IMR-90 (cell line): ENCODE measurements at regions not wholly inside any gene's neighbourhood (a gene's known extent, or its start where the extent isn't known, plus 50 kb on each side); places are given as distances from the start of the nearest gene placed in this dataset.

Source experiments
- ATAC-seq: fragments of 200-7000 bp; cut with Tn5 transposase; 2 replicates; pipeline ENCODE4 v1.9.1; 2020; ENCODE audit warnings: low read depth, mild to moderate bottlenecking, moderate library complexity
- BruUV-seq: library from RNA; stranded (reverse); fragments of 400-500 nt; replicated peaks from 2 replicates; lab custom pipeline; 2021; lab: Mats Ljungman, UMichigan
- CTCF ChIA-PET: fragments of 300-600 bp; formaldehyde crosslinking; extraction: SDS; loops from one replicate; lab custom pipeline; 2021; ENCODE audit warnings: antibody characterized with exemption; lab: Yijun Ruan, JAX
- POLR2A ChIA-PET: fragments of 300-600 bp; sonication (Branson Sonifier 250); formaldehyde crosslinking; loops from one replicate; lab custom pipeline; 2022; ENCODE audit warnings: antibody characterized with exemption; ENCODE audit not compliant: unreplicated experiment; lab: Charles Lee
- DNase-seq: peaks from one replicate; pipeline ENCODE4 v3.0.0; 2013
- H2AFZ ChIP-seq: replicated peaks from 2 replicates; pipeline ENCODE3; 2013; ENCODE audit warnings: low read length, mild to moderate bottlenecking; ENCODE audit not compliant: poor library complexity
- H2AK5ac ChIP-seq: 2 replicates; pipeline ENCODE4 v1.6.1; 2013; ENCODE audit warnings: low read depth, low read length, inconsistent platforms
- H2AK9ac ChIP-seq: replicated peaks from 2 replicates; pipeline ENCODE3; 2013; ENCODE audit warnings: mild to moderate bottlenecking, low read depth, low read length, moderate library complexity; ENCODE audit not compliant: poor library complexity
- H2BK120ac ChIP-seq: 2 replicates; pipeline ENCODE4 v1.6.1; 2013; ENCODE audit warnings: low read depth, low read length, inconsistent platforms
- H2BK15ac ChIP-seq: 3 replicates; pipeline ENCODE4 v1.6.1; 2013; ENCODE audit warnings: low read depth, low read length, inconsistent platforms
- H2BK20ac ChIP-seq: 2 replicates; pipeline ENCODE4 v1.6.1; 2013; ENCODE audit warnings: low read depth, mild to moderate bottlenecking, inconsistent platforms, low read length, moderate library complexity
- H2BK5ac ChIP-seq: 2 replicates; pipeline ENCODE4 v1.6.1; 2013; ENCODE audit warnings: mild to moderate bottlenecking, low read depth, low read length, inconsistent platforms; ENCODE audit not compliant: poor library complexity, severe bottlenecking
- H3K14ac ChIP-seq: replicated peaks from 2 replicates; pipeline ENCODE4 v1.6.1; 2013; ENCODE audit warnings: low read depth, low read length, inconsistent platforms
- H3K18ac ChIP-seq: 2 replicates; pipeline ENCODE4 v1.6.1; 2013; ENCODE audit warnings: low read depth, low read length, control low read depth
- H3K23ac ChIP-seq: 2 replicates; pipeline ENCODE4 v1.6.1; 2013; ENCODE audit warnings: low read depth, low read length, inconsistent platforms
- H3K27ac ChIP-seq: 2 replicates; pipeline ENCODE4 v1.5.1; 2013; ENCODE audit warnings: mild to moderate bottlenecking, control low read depth, low read length; ENCODE audit not compliant: insufficient read depth
- H3K27me3 ChIP-seq: 2 replicates; pipeline ENCODE4 v1.6.1; 2013; ENCODE audit warnings: low read length; ENCODE audit not compliant: control insufficient read depth, insufficient read depth
- H3K36me3 ChIP-seq: 2 replicates; pipeline ENCODE4 v1.6.1; 2013; ENCODE audit warnings: low read length, mixed read lengths; ENCODE audit not compliant: control insufficient read depth, insufficient read depth
- H3K4ac ChIP-seq: 2 replicates; pipeline ENCODE4 v1.6.1; 2013; ENCODE audit warnings: low read depth, low read length, inconsistent platforms
- H3K4me1 ChIP-seq: 2 replicates; pipeline ENCODE4 v1.6.1; 2013; ENCODE audit warnings: low read length, mixed read lengths; ENCODE audit not compliant: control insufficient read depth, insufficient read depth
- H3K4me2 ChIP-seq: 2 replicates; pipeline ENCODE4 v1.6.1; 2013; ENCODE audit warnings: low read depth, mild to moderate bottlenecking, control low read depth, low read length, moderate library complexity
- H3K4me3 ChIP-seq: 2 replicates; pipeline ENCODE4 v1.5.1; 2013; ENCODE audit warnings: low read depth, mild to moderate bottlenecking, control low read depth, low read length, moderate library complexity; ENCODE audit not compliant: insufficient read depth
- H3K56ac ChIP-seq: 2 replicates; pipeline ENCODE4 v1.6.1; 2013; ENCODE audit warnings: low read length, inconsistent platforms; ENCODE audit not compliant: insufficient read depth; ENCODE audit errors: extremely low read depth
- H3K79me1 ChIP-seq, 2 experiments: 2 replicates each; pipeline ENCODE4 v1.6.1; 2013; ENCODE audit warnings: low read length in 2 of 2, inconsistent platforms in 1 of 2, low read depth in 1 of 2
- H3K9ac ChIP-seq: 2 replicates; pipeline ENCODE4 v1.6.1; 2013; ENCODE audit warnings: low read depth, low read length, control low read depth
- H3K9me1 ChIP-seq: 2 replicates; pipeline ENCODE4 v1.6.1; 2013; ENCODE audit warnings: low read length, inconsistent platforms; ENCODE audit not compliant: insufficient read depth
- H3K9me3 ChIP-seq: 2 replicates; pipeline ENCODE4 v1.6.1; 2013; ENCODE audit warnings: low read length; ENCODE audit not compliant: control insufficient read depth, insufficient read depth
- H4K20me1 ChIP-seq: 2 replicates; pipeline ENCODE4 v1.6.1; 2013; ENCODE audit warnings: low read length, inconsistent platforms; ENCODE audit not compliant: insufficient read depth
- H4K5ac ChIP-seq: 2 replicates; pipeline ENCODE4 v1.6.1; 2013; ENCODE audit warnings: mild to moderate bottlenecking, low read depth, low read length, control low read depth
- H4K8ac ChIP-seq, 2 experiments: 2 replicates each; pipeline ENCODE4 v1.6.1; 2013; ENCODE audit warnings: low read depth in 2 of 2, low read length in 2 of 2, control low read depth in 1 of 2, inconsistent platforms in 1 of 2
- H4K91ac ChIP-seq: 2 replicates; pipeline ENCODE4 v1.6.1; 2013; ENCODE audit warnings: low read depth, low read length, inconsistent platforms; ENCODE audit not compliant: insufficient read depth
- BHLHE40 ChIP-seq: fragments of 150-350 bp; IDR thresholded peaks from 2 replicates; pipeline ENCODE4 v1.6.1; 2016; ENCODE audit warnings: mild to moderate bottlenecking, low read depth, low read length
- CEBPB ChIP-seq: IDR thresholded peaks from 2 replicates; pipeline ENCODE4 v1.6.1; 2012; ENCODE audit warnings: low read depth, low read length, improper control_type of control experiment
- CHD1 ChIP-seq: IDR thresholded peaks from 2 replicates; pipeline ENCODE4 v1.6.1; 2012; ENCODE audit warnings: low read depth, low read length, improper control_type of control experiment
- FOS ChIP-seq: fragments of 150-350 bp; IDR thresholded peaks from 2 replicates; pipeline ENCODE4 v1.6.1; 2016; ENCODE audit warnings: low read depth, low read length
- MAFK ChIP-seq: IDR thresholded peaks from 2 replicates; pipeline ENCODE4 v1.6.1; 2012; ENCODE audit warnings: low read depth, low read length, improper control_type of control experiment
- MXI1 ChIP-seq: IDR thresholded peaks from 2 replicates; pipeline ENCODE4 v1.6.1; 2012; ENCODE audit warnings: low read depth, mild to moderate bottlenecking, low read length, moderate library complexity, borderline replicate concordance
- NFE2L2 ChIP-seq: fragments of 150-350 bp; IDR thresholded peaks from 2 replicates; pipeline ENCODE4 v1.6.1; 2016; ENCODE audit warnings: low read depth, mild to moderate bottlenecking, low read length
- POLR2A ChIP-seq: IDR thresholded peaks from 2 replicates; pipeline ENCODE4 v1.6.1; 2012; ENCODE audit warnings: mild to moderate bottlenecking, low read depth, low read length
- RCOR1 ChIP-seq: IDR thresholded peaks from 2 replicates; pipeline ENCODE4 v1.6.1; 2012; ENCODE audit warnings: mild to moderate bottlenecking, low read length, improper control_type of control experiment; ENCODE audit not compliant: insufficient replicate concordance
- RFX5 ChIP-seq: IDR thresholded peaks from 2 replicates; pipeline ENCODE4 v1.8.0; 2012; ENCODE audit warnings: low read depth, mild to moderate bottlenecking, low read length, moderate library complexity
- SMC3 ChIP-seq: fragments of 150-350 bp; IDR thresholded peaks from 2 replicates; pipeline ENCODE4 v1.6.1; 2016; ENCODE audit warnings: low read depth, mild to moderate bottlenecking, antibody characterized with exemption, low read length, moderate library complexity
- USF2 ChIP-seq: fragments of 150-350 bp; IDR thresholded peaks from 2 replicates; pipeline ENCODE4 v1.6.1; 2017; ENCODE audit warnings: mild to moderate bottlenecking, antibody characterized with exemption, low read length, low read depth
- WGBS, 2 experiments: methylation state at CpG; one replicate each; pipeline versions ENCODE4 v1.1.5 to v1.1.7; 2013; ENCODE audit warnings: missing lambda C conversion rate in 2 of 2; ENCODE audit not compliant: insufficient read length in 1 of 2; ENCODE audit errors: extremely low coverage in 2 of 2; 5-methylcytosine and 5-hydroxymethylcytosine counted together
- dilution Hi-C: fragments of 300-500 bp; cut with HindIII; formaldehyde crosslinking; loops from one replicate; pipeline ENCODE4 v1.14.3; 2018; ENCODE audit warnings: low sequenced_read_pairs; ENCODE audit not compliant: unreplicated experiment
- in situ Hi-C: fragments of 300-500 bp; cut with MboI; formaldehyde crosslinking; loops from 3 replicates; pipeline ENCODE4 v1.14.3; 2019; ENCODE audit warnings: low sequenced_read_pairs, inconsistent platforms, mixed read lengths
- intact Hi-C: fragments of 100-400 bp; cut with micrococcal nuclease; formaldehyde crosslinking; loops from 2 replicates; pipeline ENCODE4 v1.10.0; 2022
- TF ChIP-seq, protein P1 (sequence below): conservative IDR thresholded peaks from 2 replicates; pipeline ENCODE4 v1.5.1; 2012; ENCODE audit warnings: mild to moderate bottlenecking, low read depth, low read length, improper control_type of control experiment

DNA sequence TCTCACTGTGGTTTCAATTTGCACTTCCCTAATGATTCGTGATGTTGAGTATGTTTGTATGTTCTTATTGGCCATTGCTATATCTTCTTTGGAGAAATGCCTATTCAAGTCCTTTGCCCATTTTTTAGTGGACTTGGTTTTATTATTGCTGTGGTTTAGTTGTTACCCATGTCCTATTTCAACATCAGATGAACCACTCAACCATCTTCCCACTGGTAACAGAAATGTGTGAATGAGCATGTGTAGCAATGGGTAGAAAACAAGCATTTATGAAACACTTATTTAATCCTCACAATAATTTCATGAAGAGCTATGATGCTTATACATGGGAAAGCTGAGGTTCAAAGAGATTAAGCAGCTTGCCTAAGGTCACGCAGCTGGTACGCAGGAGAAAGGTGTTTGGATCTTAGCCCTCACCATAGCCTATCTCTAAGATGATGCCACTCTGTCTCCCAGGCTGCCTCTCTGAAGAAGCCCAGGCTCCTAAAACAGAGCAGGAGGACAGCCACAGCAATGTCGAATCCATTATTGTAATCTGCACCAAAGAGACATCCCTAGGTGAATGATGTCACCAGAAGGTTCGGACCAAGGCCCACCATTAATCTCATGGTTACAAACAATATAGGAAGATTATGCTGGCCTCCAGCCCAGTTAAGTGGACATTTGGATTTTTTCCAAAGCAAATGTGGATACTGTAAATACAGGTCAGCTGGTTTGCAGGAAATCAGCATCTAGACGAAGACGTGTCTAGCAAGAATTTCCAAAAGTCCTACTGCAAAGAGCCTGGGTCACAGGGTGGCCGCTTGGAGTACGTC is 447.6 kb upstream of the ZMIZ1 start (continued):
- no peak for TF ChIP-seq MAFK

DNA sequence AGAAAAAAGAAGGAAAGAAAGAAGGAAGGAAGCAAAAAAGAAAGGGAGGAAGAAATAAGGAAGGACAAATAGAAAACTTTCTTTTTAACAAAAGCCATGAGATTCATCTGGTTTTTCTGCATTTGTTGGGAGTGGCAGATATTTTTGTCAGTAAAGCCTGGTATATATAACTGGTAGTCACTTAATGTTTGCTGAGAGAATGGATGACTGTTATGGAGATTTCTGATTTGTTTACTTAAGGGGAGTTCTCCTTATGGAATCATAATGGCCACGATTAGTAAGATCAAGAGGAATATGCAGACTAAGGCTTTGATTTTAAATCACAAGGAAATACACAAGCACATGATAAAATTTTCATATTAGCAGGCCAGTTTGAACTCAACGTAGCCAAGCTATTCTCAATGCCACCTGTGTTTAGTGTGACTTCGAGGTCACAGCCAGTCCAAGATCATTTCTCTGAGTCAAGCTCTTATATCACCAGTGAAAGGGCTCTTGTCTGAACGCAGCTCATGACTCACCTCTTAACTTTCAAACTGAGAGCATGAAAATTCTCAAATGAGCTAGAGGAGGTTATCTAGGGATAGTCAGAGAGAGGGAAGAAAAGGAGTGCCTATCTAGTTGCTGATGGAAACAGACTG is 445.1 kb upstream of the ZMIZ1 start:
- ATAC-seq: peak; percentile 97
- Histone ChIP-seq H2BK15ac (no peak overlapping the region), H2BK20ac (no peak overlapping the region), H4K5ac (no peak overlapping the region), H2AFZ (no peak overlapping the region), H3K4me3 (no peak overlapping the region), H3K4ac (no peak overlapping the region), H3K4me2 (0 out of 2 replicates have a peak overlapping the region, but pooled peaks have one; percentile 14), H2AK5ac (no peak overlapping the region), H4K91ac (no peak overlapping the region), H3K27ac (no peak overlapping the region), H4K20me1 (no peaks in the 10 kb centered on the region; the same call in 1 of the 2 replicates), H3K56ac (no peak overlapping the region), H3K79me1 (no peaks in the 10 kb centered on the region), H3K23ac (no peak overlapping the region), H2BK120ac (no peak overlapping the region), H3K9me1 (peaks cover 6% of the 10 kb centered on the region; the same call in 1 of the 2 replicates), H3K9ac (no peak overlapping the region), H3K9me3 (no peaks in the 10 kb centered on the region), H2BK5ac (no peak overlapping the region), H3K27me3 (peaks cover 17% of the 10 kb centered on the region), H3K36me3 (no peaks in the 10 kb centered on the region), H2AK9ac (no peak overlapping the region), H3K4me1 (peaks cover 5% of the 10 kb centered on the region), H3K14ac (no peak overlapping the region), H3K18ac (no peak overlapping the region), H4K8ac (no peak overlapping the region)
- in situ Hi-C loops: no loop called here
- intact Hi-C loops: loop anchor here (2.0 kb wide), 1 partner anchor 33 kb away; no protein-coding TSS in a partner anchor
- ChIA-PET CTCF (interaction anchor here (0.7 kb wide), 1 partner anchor 58 kb away, joined by 3 read pairs; no protein-coding TSS in a partner anchor), POLR2A (no interaction called here)
- WGBS, 2 experiments: no CpG with 5 or more reads among the region's 4 CpGs
- DNase-seq: peak; percentile 90
- no TSS peak for BruUV-seq
- TF ChIP-seq, protein P1, sequence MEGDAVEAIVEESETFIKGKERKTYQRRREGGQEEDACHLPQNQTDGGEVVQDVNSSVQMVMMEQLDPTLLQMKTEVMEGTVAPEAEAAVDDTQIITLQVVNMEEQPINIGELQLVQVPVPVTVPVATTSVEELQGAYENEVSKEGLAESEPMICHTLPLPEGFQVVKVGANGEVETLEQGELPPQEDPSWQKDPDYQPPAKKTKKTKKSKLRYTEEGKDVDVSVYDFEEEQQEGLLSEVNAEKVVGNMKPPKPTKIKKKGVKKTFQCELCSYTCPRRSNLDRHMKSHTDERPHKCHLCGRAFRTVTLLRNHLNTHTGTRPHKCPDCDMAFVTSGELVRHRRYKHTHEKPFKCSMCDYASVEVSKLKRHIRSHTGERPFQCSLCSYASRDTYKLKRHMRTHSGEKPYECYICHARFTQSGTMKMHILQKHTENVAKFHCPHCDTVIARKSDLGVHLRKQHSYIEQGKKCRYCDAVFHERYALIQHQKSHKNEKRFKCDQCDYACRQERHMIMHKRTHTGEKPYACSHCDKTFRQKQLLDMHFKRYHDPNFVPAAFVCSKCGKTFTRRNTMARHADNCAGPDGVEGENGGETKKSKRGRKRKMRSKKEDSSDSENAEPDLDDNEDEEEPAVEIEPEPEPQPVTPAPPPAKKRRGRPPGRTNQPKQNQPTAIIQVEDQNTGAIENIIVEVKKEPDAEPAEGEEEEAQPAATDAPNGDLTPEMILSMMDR: no peak
- TF ChIP-seq BHLHE40 (no peak), FOS (peak; percentile 81), MXI1 (no peak), NFE2L2 (no peak), SMC3 (peak; percentile 22; the same call in 1 of the 2 replicates), POLR2A (no peak), RFX5 (peak; percentile 62; the same call in 1 of the 2 replicates), USF2 (no peak), MAFK (no peak), CEBPB (no peak), RCOR1 (peak; percentile 68), CHD1 (no peak)
- dilution Hi-C loops: no loop called here
